ENCODE measurements at regions not wholly inside any gene's neighbourhood (a gene's known extent, or its start where the extent isn't known, plus 50 kb on each side); places are given as distances from the start of the nearest gene placed in this dataset.

- TF ChIP-seq, protein P1, sequence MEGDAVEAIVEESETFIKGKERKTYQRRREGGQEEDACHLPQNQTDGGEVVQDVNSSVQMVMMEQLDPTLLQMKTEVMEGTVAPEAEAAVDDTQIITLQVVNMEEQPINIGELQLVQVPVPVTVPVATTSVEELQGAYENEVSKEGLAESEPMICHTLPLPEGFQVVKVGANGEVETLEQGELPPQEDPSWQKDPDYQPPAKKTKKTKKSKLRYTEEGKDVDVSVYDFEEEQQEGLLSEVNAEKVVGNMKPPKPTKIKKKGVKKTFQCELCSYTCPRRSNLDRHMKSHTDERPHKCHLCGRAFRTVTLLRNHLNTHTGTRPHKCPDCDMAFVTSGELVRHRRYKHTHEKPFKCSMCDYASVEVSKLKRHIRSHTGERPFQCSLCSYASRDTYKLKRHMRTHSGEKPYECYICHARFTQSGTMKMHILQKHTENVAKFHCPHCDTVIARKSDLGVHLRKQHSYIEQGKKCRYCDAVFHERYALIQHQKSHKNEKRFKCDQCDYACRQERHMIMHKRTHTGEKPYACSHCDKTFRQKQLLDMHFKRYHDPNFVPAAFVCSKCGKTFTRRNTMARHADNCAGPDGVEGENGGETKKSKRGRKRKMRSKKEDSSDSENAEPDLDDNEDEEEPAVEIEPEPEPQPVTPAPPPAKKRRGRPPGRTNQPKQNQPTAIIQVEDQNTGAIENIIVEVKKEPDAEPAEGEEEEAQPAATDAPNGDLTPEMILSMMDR (conservative IDR thresholded peaks at IDR 0.05 in 1 of 2, IDR thresholded peaks at IDR 0.05 in 1 of 2; ENCODE audit: low read depth in 1 of 2, low read length in 2 of 2), result no peak
- no peak for TF ChIP-seq EZH2 (IDR thresholded peaks at IDR 0.05; ENCODE audit: low read length, missing control alignments)
Observed at GRCh38 chr5:126695091-126695490, 81.8 kb upstream of the LMNB1 start.

All from fibroblast of lung (primary cell).